CD4-positive, alpha-beta T cell (primary cell): ENCODE measurements at regions not wholly inside any gene's neighbourhood (a gene's known extent, or its start where the extent isn't known, plus 50 kb on each side); places are given as distances from the start of the nearest gene placed in this dataset.

Source experiments
- ATAC-seq: fragments of 200-7000 bp; cut with Tn5 transposase; one replicate; pipeline ENCODE4 v1.10.0; 2022; ENCODE audit warnings: mild to moderate bottlenecking; ENCODE audit not compliant: poor library complexity
- CTCF ChIA-PET: fragments of 350-600 bp; sonication (Branson Sonifier 250); formaldehyde crosslinking; loops from one replicate; lab custom pipeline; 2021; ENCODE audit warnings: antibody characterized with exemption, inconsistent platforms; lab: Charles Lee
- POLR2A ChIA-PET: fragments of 350-600 bp; sonication (Branson Sonifier 250); formaldehyde crosslinking; loops from one replicate; lab custom pipeline; 2021; ENCODE audit warnings: antibody characterized with exemption, inconsistent platforms; lab: Charles Lee
- DNase-seq, 14 experiments: peaks; one replicate each; pipeline ENCODE4 v3.0.0-alpha.2; 2013 to 2020; ENCODE audit warnings: mixed read lengths in 2 of 14
- H3K27ac ChIP-seq, 2 donors: one replicate each; pipeline versions ENCODE4 v1.5.1 to v1.7.0; 2013; ENCODE audit warnings: low read length in 2 of 2, low read depth in 1 of 2, mild to moderate bottlenecking in 1 of 2
- H3K27me3 ChIP-seq, 2 experiments: 1 replicate in 1 of 2; 2 replicates in 1 of 2; pipeline versions ENCODE4 v1.6.1 to v1.7.0; 2013; ENCODE audit warnings: low read length in 2 of 2, control low read depth in 1 of 2, mild to moderate bottlenecking in 1 of 2, moderate library complexity in 1 of 2; ENCODE audit not compliant: insufficient read depth in 2 of 2, control insufficient read depth in 1 of 2
- H3K36me3 ChIP-seq: one replicate; pipeline ENCODE4 v1.6.1; 2013; ENCODE audit warnings: low read length, control low read depth; ENCODE audit not compliant: insufficient read depth
- H3K4me1 ChIP-seq: one replicate; pipeline ENCODE4 v1.6.1; 2013; ENCODE audit warnings: low read length, control low read depth; ENCODE audit not compliant: insufficient read depth
- H3K4me3 ChIP-seq: one replicate; pipeline ENCODE4 v1.5.1; 2013; ENCODE audit warnings: mild to moderate bottlenecking, low read length, moderate library complexity
- H3K9me3 ChIP-seq, 2 experiments: 1 replicate in 1 of 2; 2 replicates in 1 of 2; pipeline versions ENCODE4 v1.6.1 to v1.7.0; 2013; ENCODE audit warnings: low read length in 2 of 2, mild to moderate bottlenecking in 2 of 2, control low read depth in 1 of 2, moderate library complexity in 1 of 2; ENCODE audit not compliant: control insufficient read depth in 1 of 2, insufficient read depth in 1 of 2
- H3K27ac Mint-ChIP-seq: one replicate; pipeline ENCODE4 v1.8.0; 2020; ENCODE audit warnings: mixed read lengths
- H3K27me3 Mint-ChIP-seq: one replicate; pipeline ENCODE4 v1.8.0; 2021; ENCODE audit warnings: mixed read lengths
- H3K36me3 Mint-ChIP-seq: one replicate; pipeline ENCODE4 v1.8.0; 2021; ENCODE audit warnings: low read depth, mixed read lengths
- H3K4me1 Mint-ChIP-seq: one replicate; pipeline ENCODE4 v1.8.0; 2021; ENCODE audit warnings: low read depth, mixed read lengths
- H3K4me3 Mint-ChIP-seq: one replicate; pipeline ENCODE4 v1.8.0; 2020; ENCODE audit warnings: mild to moderate bottlenecking, mixed read lengths
- H3K9me3 Mint-ChIP-seq: one replicate; pipeline ENCODE4 v1.8.0; 2020; ENCODE audit warnings: mixed read lengths
- intact Hi-C, 2 experiments: fragments of 100-400 bp; cut with DNase I in 1 of 2; cut with micrococcal nuclease in 1 of 2; formaldehyde crosslinking; loops; one replicate each; pipeline versions ENCODE4 v1.15.1 to v1.9.0; 2023 to 2025; cut with DNase I, micrococcal nuclease
- TF ChIP-seq, protein P1 (sequence below): fragments of 200-600 bp; IDR thresholded peaks from one replicate; pipeline ENCODE4 v1.8.0; 2022; ENCODE audit warnings: antibody characterized with exemption, mild to moderate bottlenecking

DNA sequence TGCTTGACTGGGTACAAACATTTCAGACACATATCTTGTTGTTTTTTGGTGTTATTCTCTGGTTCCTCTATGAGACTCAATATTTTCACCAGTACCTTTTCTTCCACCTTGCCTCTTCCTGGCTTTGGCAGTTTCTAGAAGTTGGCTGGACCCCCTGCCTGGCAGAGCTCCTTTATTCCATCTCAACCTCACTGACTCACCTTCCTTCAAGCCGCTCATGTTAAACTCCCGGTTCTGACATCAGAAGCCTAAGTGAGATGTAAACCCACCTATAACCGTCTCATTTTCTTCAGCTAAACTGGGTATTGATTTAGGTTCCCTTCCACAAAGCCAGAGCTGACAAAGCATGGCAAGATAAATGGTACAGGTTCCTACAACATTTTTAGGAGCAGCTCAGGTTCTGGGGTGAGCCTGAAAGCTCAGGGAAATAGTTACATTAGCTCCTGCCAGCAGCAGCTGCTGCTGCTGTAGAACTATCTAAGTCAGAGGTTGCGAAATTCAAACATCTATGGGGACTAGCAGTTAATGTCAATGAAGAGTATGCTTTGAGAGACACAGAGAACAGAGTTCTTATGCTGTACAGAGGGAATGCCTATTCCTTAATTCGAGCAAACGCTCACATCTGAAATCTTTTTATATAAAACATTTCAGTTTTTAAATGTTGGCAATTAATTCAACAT lies 197.1 kb upstream of the NR3C1 start:
- H3K27me3 ChIP-seq = no peaks in the 10 kb centered on the region
- intact Hi-C loops = no loop called here
- H3K27ac Mint-ChIP-seq = no peak overlapping the region
- peaks cover 5% of the 10 kb centered on the region for H3K9me3 Mint-ChIP-seq
- POLR2A ChIA-PET = no interaction called here
- CTCF ChIA-PET = no interaction called here
- no peaks in the 10 kb centered on the region for H3K27me3 Mint-ChIP-seq
- H3K27ac ChIP-seq = no peak overlapping the region
- TF ChIP-seq, protein P1, sequence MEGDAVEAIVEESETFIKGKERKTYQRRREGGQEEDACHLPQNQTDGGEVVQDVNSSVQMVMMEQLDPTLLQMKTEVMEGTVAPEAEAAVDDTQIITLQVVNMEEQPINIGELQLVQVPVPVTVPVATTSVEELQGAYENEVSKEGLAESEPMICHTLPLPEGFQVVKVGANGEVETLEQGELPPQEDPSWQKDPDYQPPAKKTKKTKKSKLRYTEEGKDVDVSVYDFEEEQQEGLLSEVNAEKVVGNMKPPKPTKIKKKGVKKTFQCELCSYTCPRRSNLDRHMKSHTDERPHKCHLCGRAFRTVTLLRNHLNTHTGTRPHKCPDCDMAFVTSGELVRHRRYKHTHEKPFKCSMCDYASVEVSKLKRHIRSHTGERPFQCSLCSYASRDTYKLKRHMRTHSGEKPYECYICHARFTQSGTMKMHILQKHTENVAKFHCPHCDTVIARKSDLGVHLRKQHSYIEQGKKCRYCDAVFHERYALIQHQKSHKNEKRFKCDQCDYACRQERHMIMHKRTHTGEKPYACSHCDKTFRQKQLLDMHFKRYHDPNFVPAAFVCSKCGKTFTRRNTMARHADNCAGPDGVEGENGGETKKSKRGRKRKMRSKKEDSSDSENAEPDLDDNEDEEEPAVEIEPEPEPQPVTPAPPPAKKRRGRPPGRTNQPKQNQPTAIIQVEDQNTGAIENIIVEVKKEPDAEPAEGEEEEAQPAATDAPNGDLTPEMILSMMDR = no peak
- DNase-seq = no peak
- H3K36me3 Mint-ChIP-seq = no peaks in the 10 kb centered on the region
- H3K36me3 ChIP-seq = no peaks in the 10 kb centered on the region
- no peaks in the 10 kb centered on the region for H3K9me3 ChIP-seq
- H3K4me1 Mint-ChIP-seq = peaks cover 26% of the 10 kb centered on the region
- ATAC-seq = no peak
- peaks cover 12% of the 10 kb centered on the region for H3K4me1 ChIP-seq
- H3K4me3 Mint-ChIP-seq = no peak overlapping the region
- H3K4me3 ChIP-seq = no peak overlapping the region

DNA sequence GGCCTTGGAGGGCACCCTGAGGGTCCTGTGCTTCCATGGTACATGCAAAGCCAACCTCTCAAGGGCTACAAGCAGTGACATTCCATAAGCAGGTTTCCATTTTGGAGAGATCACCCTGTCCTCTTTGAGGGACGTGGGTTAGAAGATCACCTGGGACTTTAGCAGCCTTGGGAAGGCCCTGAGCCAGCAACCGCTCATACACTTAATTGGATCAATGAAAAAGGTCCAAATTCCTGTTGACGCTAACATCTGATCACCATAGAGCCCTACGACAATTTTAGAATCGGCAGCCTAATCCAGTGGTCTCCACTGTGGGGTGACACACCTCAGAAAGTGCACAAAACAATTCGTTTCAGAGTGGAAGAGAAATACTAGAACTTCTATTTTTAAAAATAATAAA lies 196.0 kb upstream of the NR3C1 start:
- Mint-ChIP-seq H3K36me3 (no peaks in the 10 kb centered on the region), H3K4me3 (no peak overlapping the region), H3K9me3 (peaks cover 5% of the 10 kb centered on the region), H3K27ac (no peak overlapping the region), H3K27me3 (no peaks in the 10 kb centered on the region), H3K4me1 (peaks cover 16% of the 10 kb centered on the region)
- intact Hi-C loops = no loop called here
- H3K4me1 ChIP-seq = peaks cover 9% of the 10 kb centered on the region
- no peak overlapping the region for H3K4me3 ChIP-seq
- H3K36me3 ChIP-seq = no peaks in the 10 kb centered on the region
- CTCF ChIA-PET = no interaction called here
- POLR2A ChIA-PET = interaction anchor here (0.6 kb wide), 1 partner anchor 153 kb away, joined by 3 read pairs; no protein-coding TSS in a partner anchor
- H3K27ac ChIP-seq = no peak overlapping the region
- TF ChIP-seq, protein P1 = no peak
- ATAC-seq (no peak), DNase-seq (no peak)
- no peaks in the 10 kb centered on the region for H3K27me3 ChIP-seq
- H3K9me3 ChIP-seq = no peaks in the 10 kb centered on the region

- H3K27ac ChIP-seq = no peak overlapping the region
- H3K9me3 ChIP-seq = no peaks in the 10 kb centered on the region
- no peak for ATAC-seq
- TF ChIP-seq, protein P1 = no peak
- CTCF ChIA-PET = no interaction called here
- no peaks in the 10 kb centered on the region for H3K36me3 Mint-ChIP-seq
- H3K4me1 Mint-ChIP-seq = peaks cover 3% of the 10 kb centered on the region
- H3K9me3 Mint-ChIP-seq = peaks cover 2% of the 10 kb centered on the region
- POLR2A ChIA-PET = no interaction called here
- H3K4me3 ChIP-seq = no peak overlapping the region
- no peak overlapping the region for H3K4me3 Mint-ChIP-seq
- intact Hi-C loops = no loop called here
- no peak for DNase-seq
- no peaks in the 10 kb centered on the region for H3K36me3 ChIP-seq
- no peaks in the 10 kb centered on the region for H3K27me3 Mint-ChIP-seq
- H3K27ac Mint-ChIP-seq = no peak overlapping the region
- H3K27me3 ChIP-seq = no peaks in the 10 kb centered on the region
- peaks cover 4% of the 10 kb centered on the region for H3K4me1 ChIP-seq
These were observed 193.3 kb upstream of the NR3C1 start for GRCh38 chr5:143596824-143597223.
